Suprapubic skin (tissue), 4 donors: ENCODE measurements at regions not wholly inside any gene's neighbourhood (a gene's known extent, or its start where the extent isn't known, plus 50 kb on each side); places are given as distances from the start of the nearest gene placed in this dataset.

Source experiments
- DNase-seq, 2 donors: peaks; one replicate each; pipeline ENCODE4 v3.0.0-alpha.2; 2019; ENCODE audit warnings: low spot score in 2 of 2
- H3K27ac ChIP-seq: fragments of 200-600 bp; sonication (generic); one replicate; pipeline ENCODE4 v1.5.1; 2019
- H3K27me3 ChIP-seq: fragments of 200-600 bp; sonication (generic); one replicate; pipeline ENCODE4 v1.5.1; 2019
- H3K36me3 ChIP-seq: fragments of 200-600 bp; sonication (generic); one replicate; pipeline ENCODE4 v1.5.1; 2019
- H3K4me1 ChIP-seq: fragments of 200-600 bp; sonication (generic); one replicate; pipeline ENCODE4 v1.5.1; 2019
- H3K4me3 ChIP-seq: fragments of 200-600 bp; sonication (generic); one replicate; pipeline ENCODE4 v1.5.1; 2019; ENCODE audit warnings: mild to moderate bottlenecking
- H3K9me3 ChIP-seq: fragments of 200-600 bp; sonication (generic); one replicate; pipeline ENCODE4 v1.5.1; 2019
- EP300 ChIP-seq: sonication (generic); formaldehyde crosslinking; IDR thresholded peaks from one replicate; pipeline ENCODE4 v1.6.1; 2017; ENCODE audit warnings: antibody characterized with exemption
- POLR2A ChIP-seq, 2 donors: fragments of 450-650 bp; IDR thresholded peaks; one replicate each; pipeline ENCODE4 v1.6.1; 2017; ENCODE audit warnings: antibody characterized with exemption in 2 of 2, mild to moderate bottlenecking in 2 of 2, moderate library complexity in 2 of 2
- POLR2AphosphoS5 ChIP-seq, 3 donors: sonication (generic); formaldehyde crosslinking; IDR thresholded peaks; one replicate each; pipeline ENCODE4 v1.6.1; 2017; ENCODE audit warnings: antibody characterized with exemption in 3 of 3
- WGBS: methylation state at CpG from one replicate; pipeline ENCODE4 v1.1.5; 2018; 5-methylcytosine and 5-hydroxymethylcytosine counted together
- TF ChIP-seq, protein P1 (sequence below), 2 donors: fragments of 200-600 bp in 1 of 2; fragments of 450-650 bp in 1 of 2; sonication (generic) in 1 of 2; IDR thresholded peaks; one replicate each; pipeline ENCODE4 v1.5.1; 2016 to 2019; ENCODE audit warnings: antibody characterized with exemption in 2 of 2, mild to moderate bottlenecking in 1 of 2, moderate library complexity in 1 of 2

DNA sequence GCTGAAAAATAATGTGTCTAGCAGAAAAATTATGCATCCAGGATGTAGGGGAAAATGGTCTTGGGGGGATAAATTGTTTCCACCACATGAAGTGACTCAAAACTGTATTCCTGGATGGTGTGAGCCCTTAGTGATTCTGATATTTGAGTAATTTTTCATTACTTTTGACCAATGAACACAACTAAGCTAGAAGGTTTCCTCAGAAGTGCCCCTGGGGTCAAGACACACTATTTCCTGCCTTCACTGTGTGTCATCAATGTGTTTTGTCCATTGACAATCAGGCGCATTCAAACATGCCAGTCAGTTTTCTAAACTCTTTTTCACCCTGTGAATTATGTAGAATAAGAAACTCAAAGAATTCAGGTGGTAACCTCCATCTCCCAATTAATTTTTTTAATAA, 130.5 kb upstream of the REG3G start:
- Histone ChIP-seq H3K4me1 (no peaks in the 10 kb centered on the region), H3K9me3 (no peaks in the 10 kb centered on the region), H3K27ac (no peak overlapping the region), H3K27me3 (no peaks in the 10 kb centered on the region), H3K36me3 (no peaks in the 10 kb centered on the region), H3K4me3 (no peak overlapping the region)
- no peak for DNase-seq
- WGBS, result 79% methylated on average over 1 of the region's 1 CpG
- TF ChIP-seq POLR2A (IDR thresholded peaks at IDR 0.05), result no peak
- TF ChIP-seq, protein P1, sequence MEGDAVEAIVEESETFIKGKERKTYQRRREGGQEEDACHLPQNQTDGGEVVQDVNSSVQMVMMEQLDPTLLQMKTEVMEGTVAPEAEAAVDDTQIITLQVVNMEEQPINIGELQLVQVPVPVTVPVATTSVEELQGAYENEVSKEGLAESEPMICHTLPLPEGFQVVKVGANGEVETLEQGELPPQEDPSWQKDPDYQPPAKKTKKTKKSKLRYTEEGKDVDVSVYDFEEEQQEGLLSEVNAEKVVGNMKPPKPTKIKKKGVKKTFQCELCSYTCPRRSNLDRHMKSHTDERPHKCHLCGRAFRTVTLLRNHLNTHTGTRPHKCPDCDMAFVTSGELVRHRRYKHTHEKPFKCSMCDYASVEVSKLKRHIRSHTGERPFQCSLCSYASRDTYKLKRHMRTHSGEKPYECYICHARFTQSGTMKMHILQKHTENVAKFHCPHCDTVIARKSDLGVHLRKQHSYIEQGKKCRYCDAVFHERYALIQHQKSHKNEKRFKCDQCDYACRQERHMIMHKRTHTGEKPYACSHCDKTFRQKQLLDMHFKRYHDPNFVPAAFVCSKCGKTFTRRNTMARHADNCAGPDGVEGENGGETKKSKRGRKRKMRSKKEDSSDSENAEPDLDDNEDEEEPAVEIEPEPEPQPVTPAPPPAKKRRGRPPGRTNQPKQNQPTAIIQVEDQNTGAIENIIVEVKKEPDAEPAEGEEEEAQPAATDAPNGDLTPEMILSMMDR (IDR thresholded peaks at IDR 0.05), result no peak
- TF ChIP-seq POLR2AphosphoS5 (IDR thresholded peaks at IDR 0.05), result no peak
- no peak for TF ChIP-seq EP300

DNA sequence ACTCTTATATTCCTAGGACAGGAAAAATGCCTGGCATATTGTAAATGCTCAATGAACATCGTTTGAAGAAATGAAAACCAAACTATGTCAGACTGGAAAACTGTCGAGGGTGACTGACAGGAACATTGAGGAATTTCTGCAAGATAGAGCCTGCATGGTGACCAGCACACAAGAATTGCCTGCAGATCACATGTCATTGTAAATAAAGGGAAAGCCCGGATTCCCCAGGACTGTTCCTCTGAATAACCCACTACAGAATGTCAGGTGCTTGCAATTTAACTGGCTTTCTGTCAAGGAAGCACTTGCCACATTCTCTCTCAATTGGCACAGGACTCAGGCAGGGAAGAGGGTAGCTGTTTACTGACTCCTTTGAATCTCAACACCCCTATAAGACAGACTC, 129.0 kb upstream of the REG3G start:
- H3K36me3 ChIP-seq, result no peaks in the 10 kb centered on the region
- H3K4me1 ChIP-seq, result no peaks in the 10 kb centered on the region
- no peak overlapping the region for H3K4me3 ChIP-seq
- H3K9me3 ChIP-seq, result no peaks in the 10 kb centered on the region
- H3K27ac ChIP-seq, result no peak overlapping the region
- TF ChIP-seq POLR2A (IDR thresholded peaks at IDR 0.05) (no peak), EP300 (no peak), POLR2AphosphoS5 (IDR thresholded peaks at IDR 0.05) (no peak)
- TF ChIP-seq, protein P1 (IDR thresholded peaks at IDR 0.05), result no peak
- WGBS, result 45% methylated on average over 3 of the region's 3 CpGs
- H3K27me3 ChIP-seq, result no peaks in the 10 kb centered on the region
- no peak for DNase-seq

DNA sequence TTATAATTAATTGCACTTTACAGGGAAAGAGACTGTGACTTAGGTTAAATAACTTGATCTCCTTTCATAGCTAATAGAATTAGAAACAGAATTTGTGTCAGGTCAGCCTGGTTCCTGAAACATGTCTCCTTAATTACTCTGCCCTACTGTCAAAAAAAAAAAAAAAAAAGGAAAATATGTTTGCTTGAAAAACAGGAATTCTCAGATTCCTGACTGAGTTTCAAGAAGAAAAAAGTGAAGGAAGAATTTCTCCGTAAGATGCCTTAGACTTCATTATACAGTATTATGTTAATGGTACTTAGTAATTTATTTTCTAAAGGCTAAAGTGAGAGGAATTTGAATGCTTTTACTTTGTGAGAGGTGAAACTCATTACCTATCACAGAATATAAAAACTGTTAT, 118.4 kb upstream of the REG3G start:
- WGBS, result 48% methylated on average over 1 of the region's 1 CpG
- Histone ChIP-seq H3K9me3 (no peaks in the 10 kb centered on the region), H3K27ac (no peak overlapping the region), H3K4me1 (no peaks in the 10 kb centered on the region), H3K4me3 (no peak overlapping the region), H3K36me3 (no peaks in the 10 kb centered on the region), H3K27me3 (no peaks in the 10 kb centered on the region)
- TF ChIP-seq, protein P1 (IDR thresholded peaks at IDR 0.05), result no peak
- TF ChIP-seq POLR2AphosphoS5 (IDR thresholded peaks at IDR 0.05) (no peak), POLR2A (IDR thresholded peaks at IDR 0.05) (no peak), EP300 (no peak)
- no peak for DNase-seq

DNA sequence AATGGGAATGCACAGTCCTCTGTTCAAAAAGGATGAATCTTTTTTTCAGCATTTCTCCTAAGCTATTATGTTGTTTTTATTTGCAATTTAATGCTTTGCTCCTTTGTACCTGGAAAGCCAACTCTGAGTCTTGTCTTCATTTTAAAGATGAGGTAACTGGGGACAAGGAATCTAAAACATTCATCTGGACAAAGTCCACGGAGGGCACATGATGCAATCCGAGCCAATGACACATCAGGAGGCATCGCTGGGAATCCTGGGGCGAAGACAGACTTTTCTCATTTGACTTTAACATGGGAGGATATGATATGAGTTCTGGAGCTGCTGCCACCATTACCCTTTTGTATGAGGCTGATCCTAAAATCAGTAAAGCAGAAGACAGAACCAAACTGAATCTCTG, 116.5 kb upstream of the REG3G start:
- WGBS, result 90% methylated on average over 4 of the region's 4 CpGs
- no peak for TF ChIP-seq POLR2AphosphoS5 (IDR thresholded peaks at IDR 0.05)
- TF ChIP-seq POLR2A (IDR thresholded peaks at IDR 0.05), result no peak
- TF ChIP-seq, protein P1 (IDR thresholded peaks at IDR 0.05), result no peak
- no peak for TF ChIP-seq EP300
- Histone ChIP-seq H3K36me3 (no peaks in the 10 kb centered on the region), H3K27ac (no peak overlapping the region), H3K4me3 (no peak overlapping the region), H3K27me3 (no peaks in the 10 kb centered on the region), H3K9me3 (no peaks in the 10 kb centered on the region), H3K4me1 (no peaks in the 10 kb centered on the region)
- no peak for DNase-seq

DNA sequence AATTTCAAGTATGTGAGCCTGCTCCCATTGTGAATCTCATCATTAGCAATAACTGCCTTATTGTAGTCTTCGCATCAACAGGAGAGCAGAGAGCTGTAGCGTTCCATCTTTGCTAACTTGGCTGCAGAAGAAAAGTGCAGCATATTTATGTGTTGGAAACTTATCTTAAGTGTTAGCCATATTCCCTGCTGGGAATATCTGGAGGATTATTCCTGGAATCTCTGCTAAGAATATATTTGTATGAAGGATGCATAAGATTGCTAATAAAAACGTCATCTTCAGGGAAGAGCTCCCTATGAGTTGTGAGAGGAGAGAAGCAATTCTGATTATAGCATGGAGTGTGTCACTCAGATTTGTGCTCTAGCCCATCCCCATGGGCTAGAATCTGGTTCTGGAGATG, 115.1 kb upstream of the REG3G start:
- DNase-seq, result no peak
- H3K9me3 ChIP-seq, result no peaks in the 10 kb centered on the region
- H3K4me1 ChIP-seq, result no peaks in the 10 kb centered on the region
- no peaks in the 10 kb centered on the region for H3K27me3 ChIP-seq
- 64% methylated on average over 3 of the region's 3 CpGs for WGBS
- no peak for TF ChIP-seq POLR2AphosphoS5 (IDR thresholded peaks at IDR 0.05)
- TF ChIP-seq EP300, result no peak
- no peak for TF ChIP-seq POLR2A (IDR thresholded peaks at IDR 0.05)
- TF ChIP-seq, protein P1 (IDR thresholded peaks at IDR 0.05), result no peak
- H3K36me3 ChIP-seq, result no peaks in the 10 kb centered on the region
- H3K27ac ChIP-seq, result no peak overlapping the region
- H3K4me3 ChIP-seq, result no peak overlapping the region
